Smooth muscle cell of the brain vasculature (primary cell): ENCODE measurements at regions not wholly inside any gene's neighbourhood (a gene's known extent, or its start where the extent isn't known, plus 50 kb on each side); places are given as distances from the start of the nearest gene placed in this dataset.

Source experiments
- DNase-seq: peaks from one replicate; pipeline ENCODE4 v3.0.0-alpha.2; 2012; ENCODE audit warnings: low read depth, low spot score

DNA sequence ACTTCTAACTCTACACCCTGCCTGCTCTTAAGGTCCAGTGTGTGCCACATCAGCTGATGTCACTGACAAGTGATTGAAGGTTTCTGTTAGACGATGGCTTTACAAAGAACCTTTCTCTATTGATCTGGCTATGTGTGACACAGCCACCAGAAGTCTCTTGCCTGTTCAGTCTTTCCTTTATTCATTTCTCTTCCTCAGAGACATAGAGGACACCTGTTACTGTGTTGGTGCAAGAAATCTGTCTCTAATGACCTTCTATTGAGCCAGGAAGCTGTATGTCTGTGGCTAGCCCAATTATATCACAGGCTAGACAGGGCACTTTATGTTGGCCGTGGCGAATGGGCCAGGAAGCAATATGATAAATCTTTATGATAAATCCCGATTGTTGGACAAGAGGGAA lies 173.3 kb upstream of the GAP43 start:
- DNase-seq: no peak

DNA sequence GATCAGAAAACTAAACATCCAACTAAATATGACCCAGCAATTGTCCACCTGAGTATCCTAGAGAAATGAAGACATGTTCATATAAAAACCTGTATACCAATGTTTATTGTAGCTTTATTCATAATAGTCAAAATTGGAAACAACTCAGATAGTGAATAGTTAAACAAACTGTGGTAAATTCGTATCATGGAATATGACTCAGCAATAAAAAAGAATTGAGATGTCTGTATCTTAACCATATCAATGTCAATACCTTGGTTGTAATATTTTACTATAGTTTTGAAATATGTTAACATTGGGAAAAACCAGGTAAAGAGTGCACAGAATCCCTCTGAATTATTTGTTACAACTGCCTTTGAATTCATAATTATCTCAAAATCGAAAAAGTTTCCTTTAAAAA lies 159.3 kb upstream of the GAP43 start:
- DNase-seq: no peak

DNA sequence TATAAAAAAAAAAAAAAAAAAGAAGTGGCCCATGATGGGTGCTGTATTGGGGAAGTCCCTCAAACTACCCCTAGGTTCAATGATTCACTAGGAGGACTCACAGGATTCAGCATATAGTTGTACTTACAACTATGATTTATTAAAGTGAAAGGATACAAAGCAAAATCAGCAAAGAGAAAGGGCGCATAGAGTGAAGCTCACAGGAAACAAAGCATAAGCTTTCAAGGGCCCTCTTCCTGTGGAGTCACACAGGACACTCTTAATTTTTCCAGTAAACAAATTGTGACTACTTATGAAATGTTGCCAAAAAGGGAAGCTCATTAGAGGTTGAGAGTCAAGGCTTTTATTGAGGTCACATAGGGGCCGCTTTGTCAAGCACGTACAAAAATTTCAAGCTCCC lies 153.7 kb upstream of the GAP43 start:
- DNase-seq: no peak

DNA sequence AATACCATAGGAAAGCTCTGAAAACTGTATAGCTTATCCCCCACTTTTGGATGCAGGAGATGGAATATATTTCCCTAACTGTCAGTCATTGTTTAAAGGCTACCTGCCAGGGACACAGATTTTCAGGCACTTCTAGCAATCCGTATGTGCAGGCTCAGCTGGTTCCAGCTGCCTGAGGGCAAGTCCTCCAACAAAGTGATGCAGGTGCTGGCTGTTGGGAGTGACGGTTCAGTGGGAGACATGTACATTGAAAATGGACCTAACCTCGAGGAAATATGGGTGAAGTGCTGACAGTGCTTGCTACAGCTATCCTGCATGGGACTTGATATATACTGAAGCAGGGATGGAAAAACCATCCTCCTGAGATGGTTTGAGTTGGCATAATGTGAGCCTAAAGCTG lies 153.1 kb upstream of the GAP43 start:
- DNase-seq: no peak

DNA sequence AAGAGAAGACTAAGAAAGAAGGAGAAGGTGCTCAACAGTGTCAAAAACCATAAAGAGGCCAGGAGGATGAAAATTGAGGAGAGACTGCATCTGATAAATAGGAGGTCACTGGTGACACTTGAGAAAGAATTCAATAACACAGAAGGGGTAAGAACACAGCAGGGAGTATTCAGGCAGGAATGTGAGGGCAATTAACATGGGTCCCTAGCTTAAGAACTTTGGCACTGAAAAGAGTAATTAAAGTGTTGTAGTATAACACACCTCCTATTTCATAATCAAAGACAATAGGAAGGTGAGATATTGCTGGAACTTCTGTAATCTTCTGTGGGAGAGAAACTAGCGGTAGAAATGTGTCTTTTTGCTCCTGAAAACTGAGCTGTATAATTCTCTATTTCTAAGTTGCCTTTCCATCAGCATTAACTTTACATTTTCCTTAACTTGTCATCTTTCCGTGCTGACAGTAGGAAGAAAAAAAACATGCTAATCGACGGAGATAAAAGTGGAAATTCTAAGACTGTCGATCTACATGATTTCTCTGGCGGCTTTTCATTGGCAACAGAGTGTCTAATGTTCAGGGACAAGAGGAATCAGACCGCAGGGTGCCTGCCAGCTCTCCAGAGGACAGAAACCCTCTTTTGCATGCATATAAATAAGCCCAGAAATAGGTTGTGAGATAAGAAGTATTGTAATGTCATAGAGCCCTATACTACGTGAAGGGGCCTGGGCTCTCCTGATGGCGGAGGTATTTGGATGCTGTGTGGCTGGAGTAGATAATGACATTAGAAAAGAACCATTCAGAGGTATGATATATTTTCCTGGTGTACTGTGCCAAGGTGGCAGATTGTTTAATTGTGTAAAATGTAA lies 147.9 kb upstream of the GAP43 start:
- DNase-seq: no peak

DNA sequence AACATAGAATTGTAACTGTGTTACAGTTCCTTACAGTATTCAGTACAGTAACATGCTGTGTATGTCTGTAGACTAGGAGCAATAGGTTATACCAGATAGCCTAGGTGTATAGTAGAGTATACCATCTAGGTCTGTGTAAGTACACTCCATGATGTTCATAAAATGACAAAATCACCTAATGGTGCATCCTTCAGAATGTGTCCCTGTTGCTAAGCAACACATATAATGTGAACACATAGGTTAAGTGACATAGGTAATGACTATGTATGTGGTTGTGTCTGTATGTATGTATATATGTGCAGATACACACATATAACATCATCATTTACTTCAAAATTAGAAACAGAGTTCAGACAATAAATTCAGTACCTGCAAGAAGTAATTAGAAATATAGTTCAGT lies 146.8 kb upstream of the GAP43 start:
- DNase-seq: no peak

DNA sequence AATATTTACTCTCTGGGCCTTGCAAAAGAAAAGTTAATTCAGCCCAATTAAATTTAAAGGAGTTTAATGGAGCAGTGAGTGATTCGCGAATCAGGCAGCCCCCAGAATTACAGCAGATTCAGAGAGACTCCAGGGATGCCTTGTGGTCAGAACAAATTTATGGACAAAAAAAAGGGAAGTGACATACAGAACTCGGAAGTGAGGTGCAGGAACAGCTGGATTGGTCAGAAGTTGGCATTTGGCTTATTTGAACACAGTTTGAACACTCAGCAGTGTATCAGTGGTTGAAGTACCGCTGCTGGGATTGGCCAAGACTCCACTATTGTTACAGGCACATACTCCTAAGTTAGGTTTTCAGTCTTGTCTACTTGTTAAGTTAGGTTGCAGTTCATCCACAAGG lies 145.0 kb upstream of the GAP43 start:
- no peak for DNase-seq

DNA sequence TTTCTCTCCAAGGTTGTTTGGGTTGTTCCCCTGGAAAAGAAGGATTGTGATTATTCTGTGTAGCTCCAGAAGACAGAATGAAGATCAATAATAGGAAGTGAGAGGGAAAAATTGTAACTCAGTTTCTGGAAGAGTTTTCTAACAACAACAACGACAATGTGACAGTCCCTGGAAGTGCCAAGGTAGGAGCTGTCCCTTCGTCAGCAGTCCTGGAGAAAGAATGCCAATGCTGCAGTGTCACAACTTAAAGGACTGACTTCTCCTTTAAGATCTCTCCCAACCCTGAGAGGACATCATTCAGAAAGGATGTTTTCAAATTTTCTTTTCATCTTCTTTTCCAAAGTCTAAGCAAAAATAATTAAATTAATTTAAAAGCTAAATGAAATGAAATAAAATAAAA lies 136.4 kb upstream of the GAP43 start:
- DNase-seq: no peak

DNA sequence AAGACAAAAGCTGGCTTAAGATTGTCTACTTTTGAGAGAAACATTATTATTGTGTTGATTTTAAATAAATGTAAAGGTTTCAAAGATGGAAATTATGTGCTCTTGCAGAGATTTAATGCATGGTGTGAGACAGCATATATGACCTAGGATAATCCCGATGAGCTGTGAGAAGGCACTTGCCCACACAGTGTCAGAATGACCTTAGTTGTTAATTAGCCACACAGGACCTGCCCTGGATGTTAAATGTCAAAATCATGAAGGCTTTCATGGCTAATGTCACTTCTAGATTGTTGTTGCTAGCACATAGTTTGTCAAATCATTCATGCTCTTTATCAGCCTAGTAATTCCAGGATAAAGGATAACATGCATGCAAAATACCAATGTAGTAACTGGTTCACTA lies 135.3 kb upstream of the GAP43 start:
- no peak for DNase-seq

DNA sequence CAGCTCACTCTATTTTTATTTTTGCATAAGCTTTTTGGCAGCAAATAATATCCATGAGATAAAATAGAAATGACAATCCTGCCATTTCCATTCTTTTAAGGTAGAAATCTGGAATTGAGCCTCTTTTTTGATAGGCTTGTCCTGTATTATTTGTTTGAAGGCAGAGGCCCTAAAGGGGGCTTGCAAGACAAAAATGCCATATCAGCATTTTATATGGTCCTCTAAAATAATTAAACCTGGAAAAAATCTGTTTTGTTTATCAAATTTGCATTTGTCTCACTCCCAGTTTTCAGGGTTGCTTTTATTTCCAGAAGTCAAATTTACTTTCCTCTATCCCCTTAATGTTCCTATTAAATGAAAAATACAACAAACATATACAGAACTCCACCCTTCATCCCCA lies 134.9 kb upstream of the GAP43 start:
- DNase-seq: no peak

DNA sequence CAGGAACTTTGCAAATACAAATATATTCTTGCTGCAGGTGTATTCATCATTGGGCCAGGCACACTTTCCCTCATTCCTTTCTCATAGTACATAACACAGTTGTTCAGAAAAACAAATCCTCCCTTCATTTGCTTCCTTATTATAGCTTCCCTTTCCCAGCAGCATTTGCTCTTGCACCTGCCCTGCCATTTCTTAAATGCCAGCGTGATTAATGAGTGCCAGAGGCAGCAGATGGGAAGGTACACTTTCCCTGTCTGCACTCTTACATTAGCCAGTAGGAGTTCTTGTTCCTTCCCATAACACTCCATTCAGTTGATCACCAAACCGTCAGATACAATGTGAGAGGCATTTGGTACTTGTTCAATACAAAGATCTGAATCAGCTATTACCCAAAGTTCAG lies 128.5 kb upstream of the GAP43 start:
- no peak for DNase-seq

DNA sequence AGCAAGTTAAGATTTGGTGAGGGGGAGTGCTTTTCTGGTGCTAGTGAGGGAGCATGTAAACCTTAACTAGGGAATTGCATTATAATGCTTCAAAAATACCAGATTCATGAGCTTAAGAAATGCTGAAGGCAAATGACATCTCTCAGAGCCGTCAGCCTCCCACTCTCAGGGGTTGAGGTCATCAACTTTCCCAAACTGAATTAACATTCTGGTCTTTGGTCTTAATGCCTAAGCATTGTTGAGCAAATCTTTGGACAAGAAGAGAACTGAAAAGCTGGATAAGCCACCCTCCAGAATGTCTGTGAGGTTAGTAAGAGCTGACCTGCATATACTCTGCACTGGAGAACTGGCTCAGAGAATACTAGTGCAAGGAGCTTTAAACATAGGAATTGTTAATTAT lies 124.9 kb upstream of the GAP43 start:
- DNase-seq: no peak

DNA sequence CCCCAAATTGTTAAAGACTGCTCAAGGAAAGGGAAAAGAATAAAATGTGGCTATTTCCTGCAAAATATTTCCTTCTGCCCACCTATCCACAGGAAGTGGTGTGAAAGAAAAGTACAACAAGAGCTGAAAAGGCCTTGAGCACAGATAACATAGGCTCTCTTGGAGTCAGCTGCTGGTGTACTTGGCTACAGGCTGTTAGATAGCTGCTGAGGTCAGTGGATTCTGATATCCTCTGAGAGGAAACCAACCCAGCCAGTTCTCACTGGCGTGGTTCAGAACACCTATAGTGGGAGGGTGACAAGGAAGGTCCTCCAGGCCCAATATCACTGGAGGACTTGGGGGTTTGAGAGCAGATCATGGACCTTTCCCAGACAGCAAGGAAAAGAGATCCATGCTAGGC lies 124.4 kb upstream of the GAP43 start:
- DNase-seq: no peak

DNA sequence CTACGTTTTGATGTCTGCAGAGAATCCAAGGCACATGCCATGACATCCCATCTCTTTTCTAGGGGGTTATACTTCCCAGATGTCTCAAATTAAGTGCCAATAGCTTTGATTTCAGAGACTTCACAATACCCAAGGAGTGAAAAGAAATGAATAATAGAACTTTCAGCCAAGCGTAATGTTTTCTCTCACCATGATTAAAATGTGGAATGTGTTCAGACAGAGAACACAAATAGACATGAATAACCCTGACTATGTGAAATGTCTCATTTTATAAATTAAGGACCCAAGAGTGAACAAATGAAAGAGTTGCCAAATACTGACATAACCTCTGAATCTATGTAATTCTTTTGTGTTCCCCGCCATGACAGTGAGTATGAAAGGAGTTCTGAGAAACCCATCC lies 123.6 kb upstream of the GAP43 start:
- no peak for DNase-seq

DNA sequence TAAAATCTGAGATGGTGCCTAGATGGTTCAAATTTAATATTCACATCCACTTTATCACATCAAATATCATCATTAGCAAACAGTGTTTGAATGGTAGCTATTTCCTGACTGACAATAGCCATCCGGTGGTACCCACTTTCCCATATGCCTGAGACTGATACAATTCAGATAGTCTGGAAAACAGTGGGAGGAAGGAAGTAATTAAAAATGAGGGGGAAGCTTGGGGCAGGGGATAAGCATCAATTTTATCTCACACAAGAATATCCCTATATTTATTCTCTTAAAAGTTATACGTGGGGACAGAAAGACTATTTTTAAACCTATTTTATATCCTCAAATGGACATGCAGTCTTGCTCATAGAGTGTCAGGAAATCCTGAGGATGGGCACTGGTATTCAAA lies 122.5 kb upstream of the GAP43 start:
- no peak for DNase-seq

DNA sequence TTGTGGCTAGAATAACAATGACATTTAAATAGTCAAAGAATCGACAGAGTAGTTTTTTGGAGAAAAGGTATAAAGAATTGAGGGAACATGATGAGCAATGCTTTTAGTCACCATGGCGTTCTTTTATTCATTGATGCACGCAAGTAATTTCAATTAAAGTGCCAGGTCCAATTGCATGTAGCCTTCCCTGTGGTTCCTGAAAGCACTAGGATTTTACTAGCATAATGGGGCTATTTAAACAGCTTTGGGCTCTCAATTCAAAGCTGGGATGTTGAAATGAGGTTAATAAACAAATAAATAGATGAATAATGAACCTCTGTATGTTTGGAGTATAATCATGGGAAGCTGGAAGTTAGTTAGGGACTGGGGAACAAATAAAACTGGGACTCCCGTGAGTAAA lies 121.2 kb upstream of the GAP43 start:
- DNase-seq: no peak

DNA sequence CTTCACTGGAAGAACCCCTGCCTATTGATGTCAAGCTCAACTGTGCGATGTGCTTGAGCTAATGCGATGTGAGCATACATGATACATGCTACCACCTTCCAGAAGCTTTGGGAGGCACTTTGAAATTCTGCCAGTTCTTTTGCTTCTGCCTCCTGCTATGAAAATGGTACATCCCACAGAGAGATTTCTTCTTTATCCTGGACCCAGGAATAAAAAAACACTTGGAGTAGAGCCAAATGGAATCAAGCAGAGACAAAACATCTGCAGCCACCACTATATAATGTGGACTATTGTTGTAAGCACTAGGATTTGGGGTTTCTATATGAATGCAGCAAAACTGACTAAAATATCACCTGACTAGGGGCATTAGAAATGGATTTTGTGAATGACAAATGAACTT lies 119.9 kb upstream of the GAP43 start:
- DNase-seq: peak; percentile 62

DNA sequence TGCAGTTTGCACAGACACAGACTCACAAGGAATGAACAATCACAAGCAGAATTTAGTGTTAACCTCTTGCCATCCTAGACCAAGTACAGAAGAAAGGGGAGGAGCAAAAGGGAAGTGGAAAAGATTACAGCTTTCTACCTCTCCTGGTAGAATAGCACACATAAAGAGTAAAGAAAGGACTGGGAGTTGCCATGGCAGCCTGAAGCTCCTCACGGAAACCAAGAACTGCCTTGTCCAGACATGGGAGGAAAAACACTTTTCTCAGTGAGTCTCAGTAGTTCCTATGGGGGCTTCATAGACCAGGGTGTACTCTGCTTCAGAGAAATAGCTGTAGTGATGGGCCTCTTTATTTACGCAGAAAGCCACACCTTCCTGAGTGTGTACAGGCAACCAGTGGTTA lies 114.7 kb upstream of the GAP43 start:
- DNase-seq: no peak

DNA sequence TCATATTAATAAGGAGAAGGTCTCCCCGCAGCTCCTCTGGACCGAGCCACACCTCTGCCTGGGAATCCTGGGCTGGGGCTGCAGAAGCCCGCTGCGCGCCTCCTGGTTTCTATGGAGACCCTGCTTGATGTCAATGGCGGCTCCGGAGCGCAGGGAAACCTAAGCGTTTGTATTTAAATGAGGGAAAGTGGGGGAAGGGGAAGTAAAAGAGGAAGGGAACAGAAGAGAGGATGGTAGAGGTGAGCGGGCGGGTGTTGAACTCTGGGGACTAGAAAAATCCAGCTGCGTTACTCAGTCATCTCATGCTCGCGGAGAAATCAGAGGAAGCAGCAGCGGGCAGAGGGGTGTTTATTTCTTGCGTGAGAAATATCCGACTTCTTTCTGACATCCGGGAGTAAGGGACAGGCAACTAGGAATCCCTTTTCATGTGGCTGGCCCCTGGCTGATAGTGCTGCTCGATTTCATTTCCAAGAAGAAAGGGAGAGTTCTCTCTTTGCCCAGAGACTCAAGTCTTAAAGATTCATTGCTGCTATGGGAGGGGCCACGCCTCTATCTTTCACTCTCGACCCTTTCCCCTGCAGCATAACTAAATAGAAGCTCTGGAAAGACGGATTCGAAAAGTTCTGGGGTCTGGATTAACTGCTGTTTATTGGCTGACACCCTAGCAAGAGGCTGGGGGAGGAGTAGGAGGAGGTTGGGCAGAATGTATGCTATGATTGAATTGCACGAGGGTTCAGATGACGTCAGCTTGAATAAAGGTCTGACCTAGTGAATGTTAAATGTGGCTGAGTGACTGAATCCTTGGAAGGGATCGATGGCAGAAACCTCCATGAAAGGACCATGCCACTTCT lies 110.5 kb upstream of the GAP43 start:
- DNase-seq: peak; percentile 13

DNA sequence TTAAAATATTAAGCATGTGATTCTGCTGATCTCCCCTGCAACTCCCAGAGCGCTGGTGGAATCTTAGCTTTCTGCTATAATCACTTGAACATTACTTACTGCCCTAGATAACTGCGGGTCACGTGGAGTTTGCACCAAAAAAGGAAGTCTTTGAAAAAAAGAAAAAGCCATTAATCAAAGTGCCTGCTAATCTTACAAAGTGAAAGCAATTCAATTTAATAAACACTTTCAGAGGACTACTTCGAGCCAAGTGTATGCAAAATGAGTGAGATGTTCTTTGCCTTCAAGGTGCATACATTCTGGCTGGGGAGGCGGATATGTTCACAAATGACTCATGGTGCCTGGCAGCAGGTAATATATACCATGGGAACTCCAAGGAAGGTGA lies 109.9 kb upstream of the GAP43 start:
- DNase-seq: no peak

DNA sequence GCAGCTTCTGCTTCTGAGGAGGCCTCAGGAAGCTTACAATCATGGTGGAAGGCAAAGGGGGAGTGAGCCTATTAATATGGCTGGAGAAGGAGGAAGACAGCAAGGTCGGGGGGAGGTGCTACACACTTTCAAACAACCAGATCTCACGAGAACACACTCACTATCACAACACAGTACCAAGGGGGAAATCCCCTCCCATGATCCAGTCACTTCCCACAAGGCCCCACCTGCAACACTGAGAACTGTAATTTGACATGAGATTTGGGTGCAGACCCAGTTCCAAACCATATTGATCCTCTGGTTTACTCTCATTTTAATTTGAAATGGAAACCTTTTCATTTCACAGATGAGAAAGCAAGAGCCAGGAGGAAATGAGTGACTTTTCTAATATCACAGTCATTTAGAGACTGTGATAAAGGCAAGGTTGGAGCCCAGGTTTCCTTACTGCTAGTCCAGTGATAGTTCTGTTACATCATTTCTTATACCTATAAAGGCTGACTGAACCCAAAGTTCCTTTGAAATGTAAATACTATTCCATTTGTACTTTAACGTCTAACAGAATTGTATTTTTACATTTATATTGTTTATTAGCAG lies 105.8 kb upstream of the GAP43 start:
- no peak for DNase-seq

DNA sequence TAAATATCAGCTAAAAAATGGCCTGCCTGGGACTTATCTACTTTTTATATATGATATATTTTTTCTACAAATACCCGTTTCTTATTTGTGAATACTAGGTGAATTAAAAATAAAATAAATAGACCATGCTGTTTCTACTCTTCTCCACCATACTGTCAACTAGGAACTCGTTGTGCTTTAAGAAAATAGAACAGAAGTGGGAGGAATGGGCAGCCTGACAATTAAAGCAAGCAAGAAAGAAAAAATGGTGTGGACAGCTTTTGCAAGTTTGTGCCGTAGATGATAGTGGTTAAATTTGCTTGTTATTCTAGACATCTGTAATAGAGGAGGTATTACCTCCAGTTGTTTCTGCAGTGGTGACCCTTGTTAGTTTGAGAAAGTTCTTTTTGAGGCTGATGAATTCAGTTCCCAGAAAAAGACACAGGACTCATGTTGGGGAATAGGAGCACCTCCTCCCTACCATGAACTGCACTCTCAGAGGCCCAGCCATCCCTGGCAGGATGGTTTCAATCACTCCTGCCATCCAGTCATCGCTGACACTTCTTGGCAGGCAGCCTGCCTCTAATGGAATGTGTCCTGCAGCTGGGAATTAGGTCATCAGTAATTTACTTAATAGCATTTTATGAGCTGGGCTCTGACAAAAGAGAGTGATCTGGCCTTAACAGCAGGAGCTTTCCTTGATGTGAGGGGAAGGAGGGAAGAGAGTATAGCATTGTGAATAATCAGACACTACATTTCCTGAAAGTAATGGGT lies 105.0 kb upstream of the GAP43 start:
- peak; percentile 46 for DNase-seq
